B cell (primary cell): ENCODE measurements at regions not wholly inside any gene's neighbourhood (a gene's known extent, or its start where the extent isn't known, plus 50 kb on each side); places are given as distances from the start of the nearest gene placed in this dataset.

ENCODE experiments used
- ATAC-seq: fragments of 200-7000 bp; cut with Tn5 transposase; one replicate; pipeline ENCODE4 v1.10.0; 2021; ENCODE audit warnings: low read depth, mild to moderate bottlenecking, moderate number of reproducible peaks, moderate library complexity
- CTCF ChIA-PET: fragments of 350-600 bp; sonication (Branson Sonifier 250); formaldehyde crosslinking; loops from one replicate; lab custom pipeline; 2021; ENCODE audit warnings: antibody characterized with exemption, inconsistent platforms; lab: Charles Lee
- POLR2A ChIA-PET: fragments of 350-600 bp; sonication (Branson Sonifier 250); formaldehyde crosslinking; loops from one replicate; lab custom pipeline; 2021; ENCODE audit warnings: antibody characterized with exemption; lab: Charles Lee
- DNase-seq: peaks from one replicate; pipeline ENCODE4 v3.0.0; 2013
- H2AFZ ChIP-seq: 2 replicates; pipeline ENCODE4 v1.6.1; 2012; ENCODE audit warnings: mild to moderate bottlenecking, low read depth, low read length; ENCODE audit not compliant: insufficient read depth, poor library complexity, severe bottlenecking
- H3K27ac ChIP-seq, 2 donors: 1 replicate in 1 of 2; 2 replicates in 1 of 2; pipeline ENCODE4 v1.5.1; 2012 to 2013; ENCODE audit warnings: low read length in 2 of 2, mild to moderate bottlenecking in 2 of 2, moderate library complexity in 1 of 2
- H3K27me3 ChIP-seq, 4 experiments: fragments of 200-600 bp in 1 of 4; sonication (generic) in 1 of 4; replicated peaks in 1 of 4; 1 replicate in 2 of 4; 2 replicates in 2 of 4; pipeline versions ENCODE4 v1.6.1 to v1.7.0; 2013 to 2016; ENCODE audit warnings: low read length in 3 of 4, mild to moderate bottlenecking in 2 of 4, mixed read lengths in 1 of 4, moderate library complexity in 1 of 4; ENCODE audit not compliant: insufficient read depth in 4 of 4, control insufficient read depth in 3 of 4; ENCODE audit errors: control extremely low read depth in 1 of 4
- H3K36me3 ChIP-seq, 2 experiments: replicated peaks in 1 of 2; 1 replicate in 1 of 2; 2 replicates in 1 of 2; pipeline versions ENCODE4 v1.6.1 to v1.7.1; 2013; ENCODE audit warnings: low read length in 1 of 2; ENCODE audit not compliant: insufficient read depth in 2 of 2, control insufficient read depth in 1 of 2; ENCODE audit errors: control extremely low read depth in 1 of 2, extremely low read depth in 1 of 2
- H3K4me1 ChIP-seq, 2 donors: fragments of 200-600 bp in 1 of 2; sonication (generic) in 1 of 2; 1 replicate in 1 of 2; 2 replicates in 1 of 2; pipeline versions ENCODE4 v1.5.1 to v1.6.1; 2013 to 2017; ENCODE audit warnings: low read length in 2 of 2; ENCODE audit not compliant: control insufficient read depth in 2 of 2, insufficient read depth in 2 of 2
- H3K4me2 ChIP-seq: replicated peaks from 2 replicates; pipeline ENCODE3; 2012; ENCODE audit warnings: mild to moderate bottlenecking, low read depth, low read length; ENCODE audit not compliant: poor library complexity, severe bottlenecking
- H3K4me3 ChIP-seq, 5 experiments: fragments of 200-600 bp in 1 of 5; sonication (generic) in 1 of 5; 1 replicate in 3 of 5; 2 replicates in 2 of 5; pipeline versions ENCODE4 v1.5.1 to v1.7.0; 2011 to 2016; ENCODE audit warnings: low read length in 4 of 5, mild to moderate bottlenecking in 4 of 5, low read depth in 2 of 5, control low read depth in 1 of 5, moderate library complexity in 1 of 5; ENCODE audit not compliant: insufficient read depth in 1 of 5; ENCODE audit errors: control extremely low read depth in 1 of 5, extremely low read depth in 1 of 5
- H3K79me2 ChIP-seq: fragments of 200-600 bp; sonication (generic); one replicate; pipeline ENCODE4 v1.6.0; 2016; ENCODE audit warnings: low read length; ENCODE audit not compliant: control insufficient read depth, insufficient read depth
- H3K9ac ChIP-seq: fragments of 200-600 bp; sonication (generic); 2 replicates; pipeline ENCODE4 v1.6.1; 2017; ENCODE audit warnings: mild to moderate bottlenecking, low read length, moderate library complexity
- H3K9me3 ChIP-seq, 3 donors: one replicate each; pipeline versions ENCODE4 v1.6.1 to v1.7.1; 2013; ENCODE audit warnings: low read length in 2 of 3; ENCODE audit not compliant: control insufficient read depth in 2 of 3, insufficient read depth in 1 of 3; ENCODE audit errors: control extremely low read depth in 1 of 3
- H4K20me1 ChIP-seq: 2 replicates; pipeline ENCODE4 v1.6.0; 2012; ENCODE audit warnings: mild to moderate bottlenecking, low read length; ENCODE audit not compliant: insufficient read depth, control insufficient read depth, poor library complexity, severe bottlenecking
- H3K27ac Mint-ChIP-seq: one replicate; pipeline ENCODE4 v1.8.0; 2021; ENCODE audit warnings: mixed read lengths
- H3K27me3 Mint-ChIP-seq: one replicate; pipeline ENCODE4 v1.8.0; 2021; ENCODE audit warnings: mixed read lengths
- H3K4me1 Mint-ChIP-seq: one replicate; pipeline ENCODE4 v1.8.0; 2021; ENCODE audit warnings: mixed read lengths
- H3K4me3 Mint-ChIP-seq: one replicate; pipeline ENCODE4 v1.8.0; 2021; ENCODE audit warnings: mixed read lengths
- H3K9me3 Mint-ChIP-seq: one replicate; pipeline ENCODE4 v1.8.0; 2022; ENCODE audit warnings: mixed read lengths; ENCODE audit not compliant: insufficient read depth
- CTCF ChIP-seq: fragments of 200-600 bp; IDR thresholded peaks from one replicate; pipeline ENCODE4 v1.8.0; 2022; ENCODE audit warnings: antibody characterized with exemption, mild to moderate bottlenecking
- EZH2 ChIP-seq: IDR thresholded peaks from 2 replicates; pipeline ENCODE4 v1.6.1; 2012; ENCODE audit warnings: borderline replicate concordance, low read depth, mild to moderate bottlenecking, moderate library complexity, low read length; ENCODE audit not compliant: insufficient read depth, poor library complexity, severe bottlenecking
- WGBS: methylation state at CpG from one replicate; pipeline ENCODE4 v1.1.5; 2013; ENCODE audit warnings: missing lambda C conversion rate; ENCODE audit not compliant: insufficient coverage; 5-methylcytosine and 5-hydroxymethylcytosine counted together
- intact Hi-C: fragments of 100-400 bp; cut with micrococcal nuclease; formaldehyde crosslinking; loops from one replicate; pipeline ENCODE4 v1.10.0; 2022

DNA sequence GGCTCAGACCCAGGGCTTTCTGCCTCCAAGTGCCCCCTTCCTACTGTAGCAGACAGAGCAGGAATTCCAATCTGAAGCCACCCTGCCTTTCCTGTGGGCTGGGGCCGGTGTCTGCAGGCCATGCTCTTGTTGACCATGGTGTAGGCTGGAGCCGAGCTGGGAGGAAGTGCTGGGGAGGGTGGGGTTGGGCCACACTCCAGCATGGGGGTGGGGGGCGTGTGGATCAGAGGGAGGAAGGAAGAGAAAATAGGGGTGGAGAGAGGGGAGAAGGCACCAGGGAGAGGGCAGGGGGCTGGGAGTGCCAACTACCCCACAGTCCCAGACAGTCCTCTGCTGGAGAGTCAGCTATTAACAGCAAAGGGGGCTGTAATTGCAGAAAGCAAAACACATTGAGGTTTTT is 54.3 kb upstream of the JPH3 start:
- Mint-ChIP-seq H3K27me3 (peaks cover 44% of the 10 kb centered on the region), H3K4me3 (no peak overlapping the region), H3K27ac (no peak overlapping the region), H3K4me1 (no peaks in the 10 kb centered on the region), H3K9me3 (peaks cover 2% of the 10 kb centered on the region)
- no peaks in the 10 kb centered on the region for H3K36me3 ChIP-seq
- H3K4me2 ChIP-seq, result no peak overlapping the region
- ChIA-PET POLR2A (interaction anchor here (0.6 kb wide), 1 partner anchor 25 kb away, joined by 9 read pairs; no protein-coding TSS in a partner anchor), CTCF (interaction anchor here (0.6 kb wide), 1 partner anchor 223 kb away, joined by 4 read pairs; no protein-coding TSS in a partner anchor)
- ATAC-seq, result no peak
- no peak overlapping the region for H3K4me3 ChIP-seq
- H3K4me1 ChIP-seq, result no peaks in the 10 kb centered on the region
- no peak for TF ChIP-seq EZH2
- TF ChIP-seq CTCF, result no peak
- H4K20me1 ChIP-seq, result no peaks in the 10 kb centered on the region
- WGBS, result 0% methylated on average over 2 of the region's 3 CpGs
- DNase-seq, result no peak
- no peak overlapping the region for H3K27ac ChIP-seq
- intact Hi-C loops, result no loop called here
- H3K9me3 ChIP-seq, result peaks cover 0 to 26% (median 4%) of the 10 kb centered on the region in 3 donors
- no peaks in the 10 kb centered on the region for H3K79me2 ChIP-seq
- no peak overlapping the region for H3K9ac ChIP-seq
- H2AFZ ChIP-seq, result no peak overlapping the region
- H3K27me3 ChIP-seq, result peaks cover 0 to 2% (median 0%) of the 10 kb centered on the region in 4 experiments

DNA sequence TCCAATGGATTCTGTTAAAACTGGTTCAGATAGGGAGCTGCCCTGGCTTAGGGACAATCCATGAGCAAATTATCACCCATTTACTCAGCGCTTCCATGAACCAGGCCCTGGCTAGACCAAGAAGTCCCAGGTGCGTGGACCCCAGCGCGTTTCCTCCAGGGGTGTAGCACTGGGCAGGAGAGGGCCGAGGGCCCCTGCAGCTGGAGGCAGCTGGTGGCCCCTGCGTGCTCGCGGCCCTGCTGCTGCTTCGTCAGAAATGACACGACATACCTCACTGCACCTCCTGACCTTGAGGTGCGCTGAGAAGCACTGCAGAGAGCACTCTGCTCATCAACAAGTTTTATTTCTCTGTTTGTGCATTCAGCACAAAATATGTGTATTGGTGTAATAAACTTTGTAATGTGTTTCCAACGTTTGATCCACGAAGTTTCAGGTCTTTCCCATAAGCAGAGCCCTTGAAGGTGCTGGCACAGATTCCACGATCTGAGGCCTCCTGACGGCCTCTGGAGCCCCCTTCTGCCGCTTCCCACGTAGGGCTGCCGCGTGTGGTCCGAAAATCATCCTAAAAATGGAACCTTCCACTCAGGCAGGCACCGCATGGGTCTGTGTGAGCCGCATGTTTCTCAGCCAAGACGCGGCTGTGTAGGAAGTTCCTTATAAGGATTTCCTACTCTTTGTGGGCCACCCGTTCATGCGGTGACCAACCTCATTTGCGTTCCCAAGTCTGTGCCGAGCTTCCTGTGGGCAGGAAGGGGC is 50.8 kb upstream of the ZCCHC14 start:
- Histone ChIP-seq H3K9ac (no peak overlapping the region), H3K79me2 (no peaks in the 10 kb centered on the region), H3K9me3 (peaks cover 0 to 26% (median 4%) of the 10 kb centered on the region in 3 donors), H3K4me1 (no peaks in the 10 kb centered on the region), H3K4me2 (no peak overlapping the region), H3K27me3 (peaks cover 0 to 7% (median 0%) of the 10 kb centered on the region in 4 experiments), H2AFZ (no peak overlapping the region), H3K4me3 (no peak overlapping the region), H3K36me3 (no peaks in the 10 kb centered on the region), H4K20me1 (no peaks in the 10 kb centered on the region), H3K27ac (no peak overlapping the region)
- WGBS, result 41% methylated on average over 27 of the region's 28 CpGs
- ChIA-PET POLR2A (no interaction called here), CTCF (interaction anchor here (1.3 to 2.0 kb wide), 2 partner anchors 92 to 127 kb away, joined by 3 to 8 read pairs; no protein-coding TSS in a partner anchor)
- no peaks in the 10 kb centered on the region for H3K4me1 Mint-ChIP-seq
- H3K4me3 Mint-ChIP-seq, result no peak overlapping the region
- peaks cover 49% of the 10 kb centered on the region for H3K27me3 Mint-ChIP-seq
- ATAC-seq, result no peak
- no peak for DNase-seq
- intact Hi-C loops, result no loop called here
- TF ChIP-seq CTCF, result no peak
- no peak for TF ChIP-seq EZH2
- peaks cover 2% of the 10 kb centered on the region for H3K9me3 Mint-ChIP-seq
- H3K27ac Mint-ChIP-seq, result no peak overlapping the region
